HG03175 (cell line): ENCODE measurements at regions not wholly inside any gene's neighbourhood (a gene's known extent, or its start where the extent isn't known, plus 50 kb on each side); places are given as distances from the start of the nearest gene placed in this dataset.

Experiments used
- ATAC-seq: cut with Tn5 transposase; IDR thresholded peaks from one replicate; pipeline ENCODE4 v1.9.1; 2021; ENCODE audit warnings: mild to moderate bottlenecking, moderate library complexity; ENCODE audit not compliant: unreplicated experiment

- ATAC-seq = no peak
Observed at GRCh38 chr5:175805256-175806011, 65.9 kb upstream of the CPLX2 start.

- ATAC-seq = no peak
Observed at GRCh38 chr5:175808711-175809110, 62.7 kb upstream of the CPLX2 start.

DNA sequence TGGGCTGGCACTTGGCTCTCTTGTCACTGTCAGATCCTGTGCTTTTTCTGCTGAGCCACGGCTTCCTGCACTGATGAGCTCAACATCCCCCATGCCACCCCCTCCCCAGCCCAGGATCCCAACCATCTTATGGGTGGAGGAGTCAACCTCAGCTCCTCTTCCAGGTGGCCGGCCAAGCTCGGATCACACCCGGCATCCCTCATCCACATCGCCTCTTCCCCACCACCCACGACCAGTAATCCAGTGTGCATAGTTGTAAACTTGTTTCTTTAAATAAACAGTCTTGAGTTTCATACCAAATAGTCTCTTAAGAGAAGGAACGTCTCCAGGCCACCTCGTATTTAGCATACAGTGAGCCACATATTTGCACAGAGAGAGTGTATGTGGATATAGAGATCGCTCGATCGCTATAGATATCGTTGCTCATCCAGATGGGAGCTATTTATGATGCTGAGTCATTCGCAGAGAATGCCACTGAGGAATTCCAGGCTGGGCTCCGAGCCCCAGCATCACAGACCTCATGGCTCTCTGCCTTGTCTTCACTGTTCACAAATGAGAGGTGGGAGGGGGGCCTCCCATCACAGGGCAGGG is 61.8 kb upstream of the CPLX2 start:
- no peak for ATAC-seq

DNA sequence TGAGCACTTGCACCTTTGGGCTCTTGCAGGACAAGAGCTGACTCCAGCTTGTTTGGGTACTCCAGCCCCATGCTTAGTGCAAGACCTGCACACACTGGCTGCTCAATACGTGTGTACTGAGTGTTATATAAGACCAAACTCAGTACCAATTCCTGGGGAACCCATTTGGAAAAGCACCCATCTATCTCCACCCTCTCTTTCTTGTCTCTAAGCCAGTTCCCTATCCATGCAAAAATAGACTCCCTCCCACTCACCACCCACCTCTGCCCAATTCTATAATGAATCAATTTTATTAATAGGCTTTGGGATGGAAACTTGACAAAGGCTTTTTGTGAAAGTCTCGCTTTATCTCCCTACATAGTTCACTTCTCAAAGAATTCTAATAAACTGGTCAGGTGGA is 60.9 kb upstream of the CPLX2 start:
- no peak for ATAC-seq

DNA sequence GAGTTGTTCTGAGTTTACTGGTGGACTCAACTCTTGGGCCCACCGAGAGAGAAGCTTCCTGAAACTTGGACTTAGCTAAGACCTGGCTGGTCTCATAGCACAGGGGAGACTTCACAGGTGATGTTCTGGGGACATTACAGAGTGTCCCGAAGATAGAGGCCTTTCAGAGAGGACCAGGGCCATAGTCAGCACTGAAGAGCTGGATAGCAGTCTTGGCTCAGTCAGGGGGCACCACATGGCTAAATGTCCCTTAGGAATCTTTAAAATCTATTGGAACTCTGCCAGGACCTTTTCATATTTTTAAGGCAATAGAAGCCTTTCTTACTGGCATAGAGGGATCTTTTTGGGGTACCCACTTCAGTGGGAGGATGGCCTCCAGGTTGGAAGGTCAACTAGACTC is 59.8 kb upstream of the CPLX2 start:
- ATAC-seq = no peak

DNA sequence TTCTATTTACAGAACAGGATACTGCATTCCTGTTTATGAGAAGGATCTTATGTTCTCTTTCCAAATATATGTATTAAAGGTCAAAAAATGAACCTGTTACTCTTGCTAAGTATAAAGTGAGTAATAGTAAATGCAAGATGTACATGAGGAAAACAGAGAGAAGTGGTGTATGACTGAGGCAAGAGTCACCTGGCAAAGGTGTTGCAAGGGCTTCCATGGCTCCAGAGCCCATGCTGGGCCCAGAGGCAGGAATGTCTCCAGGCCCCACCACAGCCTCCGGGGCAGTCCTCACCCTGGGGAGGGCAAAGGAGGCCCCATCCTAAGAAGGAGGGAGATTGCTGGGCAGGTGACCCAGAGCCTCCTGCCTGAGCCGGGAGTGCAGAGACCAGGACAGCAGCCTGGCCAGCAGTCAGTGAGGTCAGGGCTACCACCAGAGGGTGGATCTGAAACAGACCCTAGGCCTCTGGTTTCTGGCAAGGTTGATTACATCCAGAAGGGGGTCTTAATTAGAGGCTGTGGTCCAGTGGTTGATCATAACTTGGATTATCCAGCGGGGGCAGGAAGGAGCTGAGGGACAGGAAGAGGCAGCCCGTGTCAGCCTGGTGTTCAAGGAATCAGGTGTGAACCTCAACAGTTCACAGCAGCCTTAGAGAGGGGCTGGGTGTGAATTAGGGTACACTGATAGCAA is 57.3 kb upstream of the CPLX2 start:
- no peak for ATAC-seq

DNA sequence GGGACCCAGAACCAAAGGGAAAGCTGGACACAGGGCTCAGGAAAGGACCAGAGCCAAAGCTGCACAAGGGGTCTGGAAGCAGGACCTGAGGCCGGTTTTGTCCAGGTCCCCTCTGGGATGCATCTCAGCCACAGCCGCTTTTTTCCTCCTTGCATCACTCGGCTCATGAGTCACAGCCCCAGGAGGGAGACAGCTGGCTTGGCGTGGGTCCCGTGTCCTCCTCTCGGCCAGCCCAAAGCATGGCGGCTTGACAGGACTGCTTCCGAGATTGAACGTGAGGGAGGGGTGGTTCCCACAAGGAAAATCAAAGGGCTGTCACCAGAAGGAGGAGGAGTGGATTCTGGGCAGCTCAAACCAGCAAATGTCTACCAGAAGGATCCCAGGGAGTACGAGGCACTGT is 56.7 kb upstream of the CPLX2 start:
- no peak for ATAC-seq

- no peak for ATAC-seq
Observed at GRCh38 chr5:175815126-175815913, 56.1 kb upstream of the CPLX2 start.

DNA sequence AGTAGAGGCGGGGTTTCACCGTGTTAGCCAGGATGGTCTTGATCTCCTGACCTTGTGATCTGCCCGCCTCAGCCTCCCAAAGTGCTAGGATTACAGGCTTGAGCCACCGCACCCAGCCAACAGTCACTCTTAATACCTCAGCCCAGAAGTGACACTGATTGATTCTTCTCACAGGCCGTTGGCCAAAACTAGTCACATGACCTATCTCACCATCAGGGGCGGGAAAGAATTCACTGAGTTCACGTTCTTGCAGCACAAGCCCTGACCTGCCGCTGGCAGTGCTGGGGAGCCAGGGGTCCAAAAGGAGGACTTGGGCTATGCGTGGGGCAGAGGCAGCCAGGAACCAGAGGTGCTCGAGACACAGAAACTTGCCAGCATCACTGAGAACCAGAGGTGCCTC is 55.0 kb upstream of the CPLX2 start:
- ATAC-seq = no peak

DNA sequence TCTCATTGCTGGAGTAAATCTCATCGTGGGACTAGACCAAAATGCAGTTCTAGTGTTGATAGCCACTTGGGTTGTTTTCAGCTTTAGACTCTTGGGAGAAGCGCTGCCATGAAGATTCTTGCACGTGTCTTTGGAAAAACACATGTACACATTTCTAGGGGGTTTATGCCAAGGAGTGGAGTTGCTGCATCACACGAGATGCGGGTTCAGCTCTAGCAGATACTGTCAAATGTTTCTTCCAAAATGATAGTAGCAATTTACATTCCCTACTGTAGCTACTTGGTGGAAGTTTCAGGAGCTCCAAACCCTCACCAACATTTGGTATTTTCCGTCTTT is 52.3 kb upstream of the CPLX2 start:
- ATAC-seq = no peak

DNA sequence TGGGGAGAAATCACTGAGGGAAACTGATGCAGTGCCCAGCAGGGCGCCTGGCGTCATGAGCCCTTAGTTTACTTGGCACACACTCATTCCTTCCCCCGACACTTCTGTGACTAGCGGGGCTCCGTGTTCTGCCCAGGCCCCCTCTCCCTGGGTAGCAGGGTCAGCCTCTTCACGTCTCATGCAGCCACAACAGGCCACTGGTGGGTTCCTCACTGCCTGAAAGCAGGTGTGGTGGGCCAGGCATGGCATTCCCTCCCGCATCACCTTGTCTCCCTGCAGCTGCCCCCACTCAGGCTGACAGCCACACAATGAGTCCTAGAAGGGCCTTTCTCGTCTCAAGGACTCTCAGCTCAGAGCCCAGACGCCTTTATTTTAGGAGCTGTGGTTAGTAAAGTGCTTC is 51.1 kb upstream of the CPLX2 start:
- ATAC-seq = no peak
